IMR-90 (cell line): ENCODE measurements at regions not wholly inside any gene's neighbourhood (a gene's known extent, or its start where the extent isn't known, plus 50 kb on each side); places are given as distances from the start of the nearest gene placed in this dataset.

Experiments
- ATAC-seq: fragments of 200-7000 bp; cut with Tn5 transposase; 2 replicates; pipeline ENCODE4 v1.9.1; 2020; ENCODE audit warnings: low read depth, mild to moderate bottlenecking, moderate library complexity
- BruUV-seq: library from RNA; stranded (reverse); fragments of 400-500 nt; replicated peaks from 2 replicates; lab custom pipeline; 2021; lab: Mats Ljungman, UMichigan
- CTCF ChIA-PET: fragments of 300-600 bp; formaldehyde crosslinking; extraction: SDS; loops from one replicate; lab custom pipeline; 2021; ENCODE audit warnings: antibody characterized with exemption; lab: Yijun Ruan, JAX
- POLR2A ChIA-PET: fragments of 300-600 bp; sonication (Branson Sonifier 250); formaldehyde crosslinking; loops from one replicate; lab custom pipeline; 2022; ENCODE audit warnings: antibody characterized with exemption; ENCODE audit not compliant: unreplicated experiment; lab: Charles Lee
- DNase-seq: peaks from one replicate; pipeline ENCODE4 v3.0.0; 2013
- H2AFZ ChIP-seq: replicated peaks from 2 replicates; pipeline ENCODE3; 2013; ENCODE audit warnings: low read length, mild to moderate bottlenecking; ENCODE audit not compliant: poor library complexity
- H2AK5ac ChIP-seq: 2 replicates; pipeline ENCODE4 v1.6.1; 2013; ENCODE audit warnings: low read depth, low read length, inconsistent platforms
- H2AK9ac ChIP-seq: replicated peaks from 2 replicates; pipeline ENCODE3; 2013; ENCODE audit warnings: mild to moderate bottlenecking, low read depth, low read length, moderate library complexity; ENCODE audit not compliant: poor library complexity
- H2BK120ac ChIP-seq: 2 replicates; pipeline ENCODE4 v1.6.1; 2013; ENCODE audit warnings: low read depth, low read length, inconsistent platforms
- H2BK15ac ChIP-seq: 3 replicates; pipeline ENCODE4 v1.6.1; 2013; ENCODE audit warnings: low read depth, low read length, inconsistent platforms
- H2BK20ac ChIP-seq: 2 replicates; pipeline ENCODE4 v1.6.1; 2013; ENCODE audit warnings: low read depth, mild to moderate bottlenecking, inconsistent platforms, low read length, moderate library complexity
- H2BK5ac ChIP-seq: 2 replicates; pipeline ENCODE4 v1.6.1; 2013; ENCODE audit warnings: mild to moderate bottlenecking, low read depth, low read length, inconsistent platforms; ENCODE audit not compliant: poor library complexity, severe bottlenecking
- H3K14ac ChIP-seq: replicated peaks from 2 replicates; pipeline ENCODE4 v1.6.1; 2013; ENCODE audit warnings: low read depth, low read length, inconsistent platforms
- H3K18ac ChIP-seq: 2 replicates; pipeline ENCODE4 v1.6.1; 2013; ENCODE audit warnings: low read depth, low read length, control low read depth
- H3K23ac ChIP-seq: 2 replicates; pipeline ENCODE4 v1.6.1; 2013; ENCODE audit warnings: low read depth, low read length, inconsistent platforms
- H3K27ac ChIP-seq: 2 replicates; pipeline ENCODE4 v1.5.1; 2013; ENCODE audit warnings: mild to moderate bottlenecking, control low read depth, low read length; ENCODE audit not compliant: insufficient read depth
- H3K27me3 ChIP-seq: 2 replicates; pipeline ENCODE4 v1.6.1; 2013; ENCODE audit warnings: low read length; ENCODE audit not compliant: control insufficient read depth, insufficient read depth
- H3K36me3 ChIP-seq: 2 replicates; pipeline ENCODE4 v1.6.1; 2013; ENCODE audit warnings: low read length, mixed read lengths; ENCODE audit not compliant: control insufficient read depth, insufficient read depth
- H3K4ac ChIP-seq: 2 replicates; pipeline ENCODE4 v1.6.1; 2013; ENCODE audit warnings: low read depth, low read length, inconsistent platforms
- H3K4me1 ChIP-seq: 2 replicates; pipeline ENCODE4 v1.6.1; 2013; ENCODE audit warnings: low read length, mixed read lengths; ENCODE audit not compliant: control insufficient read depth, insufficient read depth
- H3K4me2 ChIP-seq: 2 replicates; pipeline ENCODE4 v1.6.1; 2013; ENCODE audit warnings: low read depth, mild to moderate bottlenecking, control low read depth, low read length, moderate library complexity
- H3K4me3 ChIP-seq: 2 replicates; pipeline ENCODE4 v1.5.1; 2013; ENCODE audit warnings: low read depth, mild to moderate bottlenecking, control low read depth, low read length, moderate library complexity; ENCODE audit not compliant: insufficient read depth
- H3K56ac ChIP-seq: 2 replicates; pipeline ENCODE4 v1.6.1; 2013; ENCODE audit warnings: low read length, inconsistent platforms; ENCODE audit not compliant: insufficient read depth; ENCODE audit errors: extremely low read depth
- H3K79me1 ChIP-seq, 2 experiments: 2 replicates each; pipeline ENCODE4 v1.6.1; 2013; ENCODE audit warnings: low read length in 2 of 2, inconsistent platforms in 1 of 2, low read depth in 1 of 2
- H3K9ac ChIP-seq: 2 replicates; pipeline ENCODE4 v1.6.1; 2013; ENCODE audit warnings: low read depth, low read length, control low read depth
- H3K9me1 ChIP-seq: 2 replicates; pipeline ENCODE4 v1.6.1; 2013; ENCODE audit warnings: low read length, inconsistent platforms; ENCODE audit not compliant: insufficient read depth
- H3K9me3 ChIP-seq: 2 replicates; pipeline ENCODE4 v1.6.1; 2013; ENCODE audit warnings: low read length; ENCODE audit not compliant: control insufficient read depth, insufficient read depth
- H4K20me1 ChIP-seq: 2 replicates; pipeline ENCODE4 v1.6.1; 2013; ENCODE audit warnings: low read length, inconsistent platforms; ENCODE audit not compliant: insufficient read depth
- H4K5ac ChIP-seq: 2 replicates; pipeline ENCODE4 v1.6.1; 2013; ENCODE audit warnings: mild to moderate bottlenecking, low read depth, low read length, control low read depth
- H4K8ac ChIP-seq, 2 experiments: 2 replicates each; pipeline ENCODE4 v1.6.1; 2013; ENCODE audit warnings: low read depth in 2 of 2, low read length in 2 of 2, control low read depth in 1 of 2, inconsistent platforms in 1 of 2
- H4K91ac ChIP-seq: 2 replicates; pipeline ENCODE4 v1.6.1; 2013; ENCODE audit warnings: low read depth, low read length, inconsistent platforms; ENCODE audit not compliant: insufficient read depth
- FOS ChIP-seq: fragments of 150-350 bp; IDR thresholded peaks from 2 replicates; pipeline ENCODE4 v1.6.1; 2016; ENCODE audit warnings: low read depth, low read length
- MAFK ChIP-seq: IDR thresholded peaks from 2 replicates; pipeline ENCODE4 v1.6.1; 2012; ENCODE audit warnings: low read depth, low read length, improper control_type of control experiment
- MAZ ChIP-seq: IDR thresholded peaks from 2 replicates; pipeline ENCODE4 v1.6.1; 2012; ENCODE audit warnings: low read depth, mild to moderate bottlenecking, low read length, improper control_type of control experiment, moderate library complexity, borderline replicate concordance
- MXI1 ChIP-seq: IDR thresholded peaks from 2 replicates; pipeline ENCODE4 v1.6.1; 2012; ENCODE audit warnings: low read depth, mild to moderate bottlenecking, low read length, moderate library complexity, borderline replicate concordance
- NFE2L2 ChIP-seq: fragments of 150-350 bp; IDR thresholded peaks from 2 replicates; pipeline ENCODE4 v1.6.1; 2016; ENCODE audit warnings: low read depth, mild to moderate bottlenecking, low read length
- RFX5 ChIP-seq: IDR thresholded peaks from 2 replicates; pipeline ENCODE4 v1.8.0; 2012; ENCODE audit warnings: low read depth, mild to moderate bottlenecking, low read length, moderate library complexity
- SMC3 ChIP-seq: fragments of 150-350 bp; IDR thresholded peaks from 2 replicates; pipeline ENCODE4 v1.6.1; 2016; ENCODE audit warnings: low read depth, mild to moderate bottlenecking, antibody characterized with exemption, low read length, moderate library complexity
- WGBS, 2 experiments: methylation state at CpG; one replicate each; pipeline versions ENCODE4 v1.1.5 to v1.1.7; 2013; ENCODE audit warnings: missing lambda C conversion rate in 2 of 2; ENCODE audit not compliant: insufficient read length in 1 of 2; ENCODE audit errors: extremely low coverage in 2 of 2; 5-methylcytosine and 5-hydroxymethylcytosine counted together
- dilution Hi-C: fragments of 300-500 bp; cut with HindIII; formaldehyde crosslinking; loops from one replicate; pipeline ENCODE4 v1.14.3; 2018; ENCODE audit warnings: low sequenced_read_pairs; ENCODE audit not compliant: unreplicated experiment
- in situ Hi-C: fragments of 300-500 bp; cut with MboI; formaldehyde crosslinking; loops from 3 replicates; pipeline ENCODE4 v1.14.3; 2019; ENCODE audit warnings: low sequenced_read_pairs, inconsistent platforms, mixed read lengths
- intact Hi-C: fragments of 100-400 bp; cut with micrococcal nuclease; formaldehyde crosslinking; loops from 2 replicates; pipeline ENCODE4 v1.10.0; 2022

DNA sequence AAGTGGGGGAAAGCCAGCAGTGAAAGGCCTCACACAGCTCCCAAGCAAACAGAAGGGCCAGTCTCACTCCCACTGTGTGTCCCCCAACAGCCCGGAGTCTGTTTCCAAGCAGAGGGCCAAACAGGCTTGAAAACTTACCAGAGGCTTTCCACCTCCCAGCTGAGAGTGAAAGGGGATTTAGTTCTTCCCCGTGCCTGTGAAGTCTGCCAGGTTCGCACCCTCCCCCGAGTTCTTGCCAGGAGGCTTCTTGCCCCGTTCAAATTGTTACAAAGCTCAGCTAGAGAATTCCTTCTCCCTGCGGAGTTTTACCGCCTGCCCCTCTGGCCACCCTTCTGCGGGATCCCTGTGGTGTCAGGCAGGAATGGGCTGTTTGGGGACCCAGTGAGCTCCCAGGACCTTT lies 68.0 kb upstream of the WNT7A start:
- Histone ChIP-seq H3K27me3 (no peaks in the 10 kb centered on the region), H3K4me1 (no peaks in the 10 kb centered on the region), H3K56ac (no peak overlapping the region), H2AFZ (no peak overlapping the region), H4K8ac (no peak overlapping the region), H3K23ac (no peak overlapping the region), H2BK120ac (no peak overlapping the region), H3K14ac (no peak overlapping the region), H3K79me1 (no peaks in the 10 kb centered on the region), H3K18ac (no peak overlapping the region), H3K4me3 (no peak overlapping the region), H2BK5ac (no peak overlapping the region), H2AK9ac (no peak overlapping the region), H3K4me2 (no peak overlapping the region), H4K5ac (no peak overlapping the region), H2AK5ac (no peak overlapping the region), H3K9me1 (no peaks in the 10 kb centered on the region), H2BK15ac (no peak overlapping the region), H3K9me3 (no peaks in the 10 kb centered on the region), H2BK20ac (no peak overlapping the region), H3K9ac (no peak overlapping the region), H4K91ac (no peak overlapping the region), H3K4ac (no peak overlapping the region), H3K36me3 (no peaks in the 10 kb centered on the region), H3K27ac (no peak overlapping the region), H4K20me1 (no peaks in the 10 kb centered on the region)
- in situ Hi-C loops (no loop called here), intact Hi-C loops (loop anchor here (5.0 kb wide), 1 partner anchor 216 kb away; no protein-coding TSS in a partner anchor), dilution Hi-C loops (no loop called here)
- DNase-seq = no peak
- no TSS peak for BruUV-seq
- ATAC-seq = no peak
- POLR2A ChIA-PET = no interaction called here
- TF ChIP-seq MAZ (no peak), MAFK (no peak), RFX5 (no peak), NFE2L2 (no peak), MXI1 (no peak), SMC3 (no peak), FOS (no peak)
- CTCF ChIA-PET = no interaction called here
- WGBS, 2 experiments = no CpG with 5 or more reads among the region's 8 CpGs
